ENCODE measurements at regions not wholly inside any gene's neighbourhood (a gene's known extent, or its start where the extent isn't known, plus 50 kb on each side); places are given as distances from the start of the nearest gene placed in this dataset.

DNA sequence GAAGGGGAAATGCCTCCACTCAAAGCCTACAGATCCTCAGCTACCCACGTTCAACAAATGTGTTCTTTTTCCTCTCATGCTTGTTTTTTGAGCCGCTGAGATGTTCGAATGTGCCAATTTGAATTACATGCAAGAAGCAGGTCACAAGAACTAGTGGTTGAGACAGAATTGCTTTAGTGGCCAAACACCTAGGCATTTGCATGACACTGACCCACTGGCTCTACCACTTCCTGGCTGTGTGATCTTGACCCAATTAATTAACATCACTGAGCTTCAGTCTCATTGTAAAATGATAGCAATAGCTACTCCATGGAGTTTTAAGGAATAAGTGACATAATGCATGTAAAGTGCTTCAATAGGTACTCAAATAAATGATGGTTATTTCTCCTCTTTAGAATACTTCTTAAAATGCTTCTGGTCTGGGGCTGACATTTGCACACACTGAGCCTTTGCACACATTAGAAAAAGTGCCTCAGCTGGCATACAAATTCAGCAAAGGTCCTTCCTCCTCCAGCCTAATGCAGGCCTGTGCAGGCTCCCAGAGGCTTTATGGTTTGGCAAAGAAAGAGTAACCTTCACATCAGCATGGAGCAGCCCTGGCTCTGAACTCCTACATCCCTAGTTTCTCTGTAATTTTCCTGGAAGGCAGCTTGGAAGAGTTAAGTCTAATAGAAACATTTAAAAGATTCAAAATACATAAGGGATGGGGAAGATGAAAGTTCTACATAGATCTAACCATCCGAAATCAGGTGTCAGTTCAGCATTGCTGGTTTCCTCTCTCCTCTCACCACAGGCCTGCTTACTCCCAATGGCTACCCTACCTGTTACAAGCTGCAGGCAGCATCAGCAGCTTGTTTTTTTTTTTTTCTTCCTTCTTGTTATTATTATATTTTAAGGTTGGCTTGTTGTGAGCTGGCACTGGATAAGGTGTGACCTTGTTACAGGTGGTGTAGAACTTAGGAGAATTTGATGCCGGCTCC, 107.4 kb downstream of the TBX19 start (continued):
- no peak for TF ChIP-seq ZBTB33 (IDR thresholded peaks at IDR 0.05)
- TF ChIP-seq PAX5 (IDR thresholded peaks at IDR 0.05; ENCODE audit: borderline replicate concordance, low read depth, low read length): no peak
- TF ChIP-seq ZNF24 (IDR thresholded peaks at IDR 0.05): no peak
- TF ChIP-seq PKNOX1 (IDR thresholded peaks at IDR 0.05): no peak
- TF ChIP-seq NR2C2 (IDR thresholded peaks at IDR 0.05; ENCODE audit: borderline replicate concordance, control insufficient read depth, insufficient read length, low read depth): no peak
- no peak for TF ChIP-seq KAT2A (conservative IDR thresholded peaks at IDR 0.05; ENCODE audit: control insufficient read depth, low read depth, low read length)
- TF ChIP-seq ZNF622 (IDR thresholded peaks at IDR 0.05): no peak
- no peak for TF ChIP-seq WRNIP1 (IDR thresholded peaks at IDR 0.05; ENCODE audit: borderline replicate concordance, low read depth, low read length)
- no peak for TF ChIP-seq MYC (IDR thresholded peaks at IDR 0.05; ENCODE audit: insufficient read depth, insufficient read length, insufficient replicate concordance, low read length, severe bottlenecking)

Data from GM12878 (cell line).